Epidermal melanocyte (primary cell): ENCODE measurements at regions not wholly inside any gene's neighbourhood (a gene's known extent, or its start where the extent isn't known, plus 50 kb on each side); places are given as distances from the start of the nearest gene placed in this dataset.
"Not testable (repeated sequence)": the region's sequence is repeated elsewhere in the genome, so short reads cannot be mapped to it uniquely, and the experiment has no call there.

ENCODE experiments used
- DNase-seq: peaks from one replicate; pipeline ENCODE4 v3.0.0; 2011; ENCODE audit warnings: low spot score; ENCODE audit not compliant: insufficient read length

- DNase-seq: not testable (repeated sequence)
Observed at GRCh38 chr2:95654897-95655296, 63.1 kb downstream of the TRIM43 start.

- not testable (repeated sequence) for DNase-seq
Observed at GRCh38 chr2:95656553-95656952, 64.8 kb downstream of the TRIM43 start.

GRCh38 chr2:95657937-95658336 lies 66.1 kb downstream of the TRIM43 start:
- DNase-seq: not testable (repeated sequence)

DNA sequence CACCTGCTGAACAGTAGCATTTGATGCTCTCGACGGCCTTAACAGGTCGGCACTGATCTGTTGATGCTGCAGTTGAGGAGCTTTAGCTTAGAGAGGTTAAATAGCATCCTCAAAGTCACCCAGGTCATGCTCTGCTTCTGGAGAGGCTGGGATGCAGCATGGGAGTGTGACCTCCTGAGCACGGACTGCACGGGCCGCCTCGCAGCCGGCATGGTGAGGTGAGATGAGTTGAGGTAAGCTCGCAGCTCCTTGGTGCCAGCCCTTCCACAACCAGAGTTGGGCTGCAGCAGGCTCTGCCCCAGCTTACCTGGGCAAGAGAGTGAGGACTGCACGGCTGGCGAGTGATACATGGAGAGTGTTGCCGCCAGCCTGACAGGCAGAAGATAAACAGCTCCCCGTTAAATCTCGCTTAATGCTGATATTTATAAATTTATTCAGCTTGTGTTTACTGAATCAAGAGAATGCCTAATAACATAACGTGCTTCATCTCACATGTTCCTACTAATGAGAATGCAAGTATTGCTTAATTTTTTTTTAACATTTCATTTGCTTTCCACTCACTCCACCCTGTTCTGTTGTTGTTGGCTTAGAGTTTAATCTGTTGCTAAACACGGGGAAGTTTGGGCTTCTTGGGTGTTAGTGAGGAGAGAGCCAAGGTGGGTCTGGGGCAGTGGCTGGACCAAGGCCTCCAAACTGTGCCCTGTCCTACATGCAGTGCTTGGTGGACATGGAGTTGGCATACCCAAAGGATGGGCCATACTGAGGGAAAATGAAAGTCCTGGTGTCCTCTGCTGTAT lies 69.2 kb downstream of the TRIM43 start:
- DNase-seq: not testable (repeated sequence)

DNA sequence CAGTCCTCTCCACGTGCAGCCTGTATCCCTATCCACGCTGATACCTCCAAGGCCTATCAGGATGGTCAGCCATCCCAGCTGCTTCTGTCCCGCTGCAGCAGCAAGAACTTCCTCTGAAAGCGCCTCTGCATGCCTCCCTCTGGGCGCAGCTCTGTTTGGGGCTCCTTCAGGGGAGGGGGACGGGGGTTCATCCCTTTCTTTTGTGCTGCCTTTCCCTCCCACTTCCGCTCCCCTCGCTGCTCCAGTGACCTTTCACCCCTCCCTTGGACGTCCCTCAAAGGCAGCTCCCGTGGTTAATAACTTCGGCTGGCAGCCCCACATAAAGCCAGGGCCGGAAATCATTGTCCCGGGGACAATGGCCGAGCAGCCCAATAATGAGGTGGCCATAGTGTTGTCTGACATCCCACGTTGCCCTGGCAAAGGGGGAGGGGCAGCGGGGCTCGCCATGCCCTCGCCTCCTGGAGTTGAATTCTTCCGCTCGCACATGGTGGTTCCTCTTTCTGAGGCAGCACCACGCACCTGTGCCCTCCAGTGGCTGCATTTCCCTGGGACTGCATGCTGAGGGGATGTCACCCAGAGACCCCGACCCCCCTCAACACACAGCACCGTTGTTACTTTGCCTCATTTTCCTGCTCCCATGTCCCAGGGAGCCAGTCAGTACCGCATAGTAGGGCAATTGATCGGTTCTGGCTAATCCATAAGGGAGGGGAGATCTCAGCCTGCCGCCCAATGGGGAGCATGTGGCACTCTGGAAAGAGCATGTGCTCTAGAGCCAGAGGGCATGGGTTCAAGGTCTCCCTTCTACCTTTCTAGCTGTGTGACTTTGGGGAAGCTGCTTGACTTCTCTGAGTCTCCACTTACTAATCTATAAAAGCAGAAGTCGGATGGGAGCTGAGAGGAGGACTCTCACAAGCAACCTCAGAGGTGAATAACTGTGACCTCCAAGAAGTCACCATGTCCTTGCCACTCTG lies 72.0 kb downstream of the TRIM43 start:
- DNase-seq: not testable (repeated sequence)

- DNase-seq: not testable (repeated sequence)
Observed at GRCh38 chr2:95666636-95667035, 74.8 kb downstream of the TRIM43 start.

- no peak for DNase-seq
Observed at GRCh38 chr2:95667480-95667879, 75.7 kb downstream of the TRIM43 start.

- DNase-seq: not testable (repeated sequence)
Observed at GRCh38 chr2:95668934-95669333, 77.1 kb downstream of the TRIM43 start.

DNA sequence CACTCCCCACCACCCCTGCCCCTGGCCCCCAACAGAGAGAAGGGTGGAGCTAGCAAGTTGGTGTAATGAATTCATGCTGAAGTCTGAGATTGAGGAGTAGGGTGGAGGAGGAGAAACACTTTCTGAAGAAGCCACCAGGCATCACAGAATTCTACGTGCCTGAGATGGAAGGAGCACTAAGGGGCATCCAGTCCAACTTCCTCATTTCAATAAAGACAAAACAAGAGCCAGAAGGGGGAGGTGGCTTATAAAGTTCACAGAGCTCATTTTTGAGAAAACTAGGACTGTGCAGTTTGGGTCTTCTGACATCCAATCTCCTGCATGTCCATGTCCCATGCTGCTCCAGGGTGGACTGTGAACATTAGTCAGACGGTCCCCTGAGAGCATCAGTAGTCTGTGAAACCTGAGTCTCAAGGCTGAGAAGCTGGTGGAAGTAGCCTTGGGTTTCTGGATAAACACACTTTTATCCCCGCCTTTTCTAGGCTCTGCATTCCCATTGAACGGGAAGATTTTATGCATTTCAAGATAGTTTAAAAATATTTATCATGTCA lies 77.7 kb downstream of the TRIM43 start:
- no peak for DNase-seq

GRCh38 chr2:95670167-95670566 lies 78.4 kb downstream of the TRIM43 start:
- no peak for DNase-seq

DNA sequence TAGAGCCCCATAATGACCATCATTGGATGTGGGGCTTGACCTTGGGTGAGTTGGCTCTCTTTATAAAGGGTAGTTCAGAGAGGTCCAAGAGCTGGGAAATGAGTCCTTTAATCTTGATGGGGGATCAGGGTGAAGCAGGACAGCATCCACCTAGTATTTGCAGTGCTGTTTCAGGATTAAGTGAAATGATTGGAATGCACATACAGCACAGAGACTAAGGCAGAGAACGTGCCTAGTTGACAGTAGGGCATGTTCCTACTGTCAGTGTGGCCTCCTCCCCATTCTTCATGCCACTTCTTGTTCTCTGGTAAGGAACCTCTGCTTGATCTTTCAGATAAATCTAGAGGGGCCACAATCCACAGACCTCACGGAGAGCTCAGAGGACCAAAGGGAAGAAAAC lies 78.9 kb downstream of the TRIM43 start:
- no peak for DNase-seq

DNA sequence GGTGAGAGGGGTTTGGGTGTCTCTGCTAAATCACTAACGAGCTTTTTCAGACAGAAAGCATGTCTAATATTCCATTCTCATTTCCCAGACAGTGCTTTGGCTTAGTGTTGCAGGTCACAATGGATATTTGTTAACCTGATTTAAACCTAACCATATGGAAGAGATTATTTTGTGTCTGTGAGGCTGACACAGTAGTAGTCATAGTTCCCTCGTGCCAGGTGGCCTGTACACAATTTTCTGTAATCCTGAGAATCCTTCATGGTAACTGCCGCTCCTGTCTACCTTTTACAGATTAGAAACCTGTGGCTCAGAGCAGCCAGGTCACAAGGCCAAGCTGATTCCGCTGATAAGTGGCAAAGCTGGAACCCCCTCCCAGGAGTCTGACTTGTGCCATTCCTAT lies 79.4 kb downstream of the TRIM43 start:
- not testable (repeated sequence) for DNase-seq

DNA sequence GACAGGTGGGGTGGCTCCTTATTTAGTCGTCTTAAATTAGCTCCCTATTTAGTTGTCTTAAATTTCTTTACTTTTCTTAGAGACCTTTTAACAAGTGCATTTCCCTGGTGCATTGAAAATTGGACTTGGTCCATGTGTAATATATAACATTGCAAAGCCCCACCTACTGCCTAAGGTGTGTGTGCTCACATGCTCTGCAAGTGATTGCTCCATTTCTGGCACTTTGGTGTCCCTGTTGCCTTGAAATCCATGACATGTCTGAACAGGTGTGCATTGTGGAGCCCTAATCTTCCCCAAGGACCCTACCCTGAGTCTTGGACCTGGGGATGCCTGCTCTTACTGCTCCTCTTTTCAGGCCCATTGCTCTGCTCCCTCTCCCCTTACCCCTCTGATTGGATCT lies 80.2 kb downstream of the TRIM43 start:
- DNase-seq: not testable (repeated sequence)

GRCh38 chr2:95672500-95672899 lies 80.7 kb downstream of the TRIM43 start:
- not testable (repeated sequence) for DNase-seq

DNA sequence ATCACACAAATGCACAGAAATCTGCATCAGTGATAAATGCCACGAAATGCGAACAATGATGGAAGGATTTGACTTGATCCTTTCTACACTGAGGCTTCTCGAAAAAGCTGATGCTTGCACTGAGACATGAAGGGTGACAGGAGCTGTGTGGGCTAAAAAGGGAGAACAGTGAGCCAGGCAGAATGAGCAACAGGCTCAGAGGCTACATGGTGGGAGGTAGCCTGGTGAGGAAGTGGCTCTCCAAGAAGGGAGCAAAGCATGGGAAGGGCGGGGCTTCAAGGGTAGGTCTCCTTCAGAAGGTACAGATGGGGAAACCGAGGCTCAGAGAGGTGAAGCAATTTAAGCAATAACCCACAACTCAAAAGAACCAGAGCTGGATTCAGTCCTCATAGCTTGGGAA lies 82.4 kb downstream of the TRIM43 start:
- no peak for DNase-seq

- not testable (repeated sequence) for DNase-seq
Observed at GRCh38 chr2:95676573-95676972, 84.8 kb downstream of the TRIM43 start.

- DNase-seq: no peak
Observed at GRCh38 chr2:95677346-95677745, 85.5 kb downstream of the TRIM43 start.

- DNase-seq: not testable (repeated sequence)
Observed at GRCh38 chr2:95677833-95678232, 86.0 kb downstream of the TRIM43 start.

- DNase-seq: not testable (repeated sequence)
Observed at GRCh38 chr2:95681158-95681557, 89.4 kb downstream of the TRIM43 start.

DNA sequence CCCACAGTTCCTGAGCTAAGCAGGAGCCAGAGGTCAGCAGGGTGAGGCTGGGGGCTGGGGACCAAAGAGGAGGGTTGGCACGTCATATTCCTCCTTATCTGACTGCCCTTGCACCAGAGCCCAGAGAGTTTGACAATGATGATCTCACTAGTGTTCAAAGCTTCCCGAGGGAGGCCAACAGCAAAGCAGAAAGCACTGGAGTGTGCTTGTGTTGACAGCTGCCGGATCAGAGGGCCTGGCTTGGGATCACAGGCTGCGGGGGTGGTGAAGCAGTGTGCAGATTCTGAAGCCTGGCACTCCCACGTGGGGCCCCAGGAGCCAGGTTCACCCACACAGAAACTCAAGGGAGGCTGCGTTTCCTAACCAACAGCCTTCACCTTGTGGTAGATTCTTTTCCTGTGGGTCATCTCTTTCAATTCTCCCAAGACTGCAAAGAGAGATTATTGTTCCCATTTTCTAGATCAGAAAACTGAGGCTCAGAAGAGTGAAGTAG lies 89.8 kb downstream of the TRIM43 start:
- DNase-seq: not testable (repeated sequence)

DNA sequence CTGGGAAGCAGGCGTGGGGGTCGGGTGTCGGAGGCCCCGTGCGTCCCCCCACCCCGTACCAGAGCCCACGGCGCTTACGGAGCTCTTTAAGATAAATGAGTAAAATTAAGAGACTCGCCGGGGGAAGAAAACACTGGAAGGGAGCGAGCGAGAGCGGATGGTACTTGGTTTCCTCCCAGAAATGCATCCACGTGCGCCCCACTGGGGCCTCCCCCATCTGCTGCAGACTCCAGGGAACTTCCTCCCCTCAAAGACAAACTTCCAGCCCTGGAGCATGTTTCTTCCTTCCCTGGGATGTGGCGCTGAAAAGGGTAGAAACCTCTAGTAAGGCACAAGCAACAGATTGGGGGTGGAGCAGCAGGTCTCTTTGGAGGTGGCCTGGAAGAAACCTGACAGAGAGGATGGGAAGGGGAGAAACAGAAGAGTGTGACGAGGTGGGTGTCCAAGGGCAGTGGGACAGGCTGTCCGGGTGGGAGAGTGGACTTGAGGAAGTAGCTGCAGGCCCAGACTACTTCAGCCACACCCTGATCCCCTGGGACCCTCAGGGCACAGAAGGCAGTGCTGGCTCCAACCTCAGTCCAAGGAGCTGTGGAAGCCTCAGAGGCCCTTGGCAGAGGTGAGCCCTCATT lies 91.2 kb downstream of the TRIM43 start:
- DNase-seq: not testable (repeated sequence)
